ENCODE measurements at regions not wholly inside any gene's neighbourhood (a gene's known extent, or its start where the extent isn't known, plus 50 kb on each side); places are given as distances from the start of the nearest gene placed in this dataset.
"Not testable (repeated sequence)": the region's sequence is repeated elsewhere in the genome, so short reads cannot be mapped to it uniquely, and the experiment has no call there.

DNA sequence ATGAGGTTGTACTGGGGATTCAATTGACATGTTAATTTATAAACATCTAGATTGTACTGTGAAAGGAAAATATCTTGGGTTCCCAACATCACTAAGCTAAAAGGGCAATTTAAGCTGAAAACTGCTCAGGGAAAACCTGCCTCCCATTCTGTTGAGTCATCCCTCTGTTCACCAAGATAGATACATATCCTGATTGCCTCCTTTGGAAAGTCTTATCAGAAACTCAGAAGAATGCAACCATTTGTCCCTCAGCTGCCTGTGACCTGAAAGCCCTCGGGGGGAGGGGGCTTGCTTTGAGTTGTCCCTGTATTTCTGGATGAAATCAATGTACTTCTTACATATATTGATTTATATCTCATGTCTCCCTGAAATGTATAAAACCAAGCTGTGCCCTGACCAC, 187.0 kb upstream of the ETV3 start:
- DNase-seq (ENCODE audit: low spot score) = no peak

DNA sequence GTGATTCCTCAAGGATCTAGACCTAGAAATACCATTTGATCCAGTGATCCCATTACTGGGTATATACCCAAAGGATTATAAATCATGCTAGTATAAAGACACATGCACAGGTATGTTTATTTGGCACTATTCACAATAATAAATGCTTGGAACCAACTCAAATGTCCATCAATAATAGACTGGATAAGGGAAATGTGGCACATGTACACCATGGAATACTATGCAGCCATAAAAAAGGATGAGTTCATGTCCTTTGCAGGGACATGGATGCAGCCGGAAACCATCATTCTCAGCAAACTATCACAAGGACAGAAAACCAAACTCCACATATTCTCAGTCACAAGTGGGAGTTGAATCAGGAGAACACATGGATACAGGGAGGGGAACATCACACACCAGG, 183.8 kb upstream of the ETV3 start:
- not testable (repeated sequence) for DNase-seq (ENCODE audit: low spot score)

DNA sequence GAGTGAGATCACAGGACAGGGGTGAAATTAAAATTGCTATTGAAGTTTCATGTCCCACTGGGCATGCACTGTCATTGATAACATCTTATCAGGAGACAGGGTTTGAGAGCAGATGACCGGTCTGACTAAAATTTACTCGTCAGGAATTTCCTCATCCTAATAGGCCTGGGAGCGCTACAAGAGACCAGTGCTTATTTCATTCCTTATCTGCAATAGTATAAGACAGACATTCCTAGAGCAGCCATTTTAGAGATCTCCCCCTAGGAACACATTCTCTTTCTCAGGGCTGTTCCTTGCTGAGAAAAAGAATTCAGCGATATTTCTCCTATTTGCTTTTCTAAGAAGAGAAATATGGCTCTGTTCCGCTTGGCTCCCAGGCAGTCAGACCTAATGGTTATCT, 181.4 kb upstream of the ETV3 start:
- DNase-seq (ENCODE audit: low spot score) = no peak

DNA sequence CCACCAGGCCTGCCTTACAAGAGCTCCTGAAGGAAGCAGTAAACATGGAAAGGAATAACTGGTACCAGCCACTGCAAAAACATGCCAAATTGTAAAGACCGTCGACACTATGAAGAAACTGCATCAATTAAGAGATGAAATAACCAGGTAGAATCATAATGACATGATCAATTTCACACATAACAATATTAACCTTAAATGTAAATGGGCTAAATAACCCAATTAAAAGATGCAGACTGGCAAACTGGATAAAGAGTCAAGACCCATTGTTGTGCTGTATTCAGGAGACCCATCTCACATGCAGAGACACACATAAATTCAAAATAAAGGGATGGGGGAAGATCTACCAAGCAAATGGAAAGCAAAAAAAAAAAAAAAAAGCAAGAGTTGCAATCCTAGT, 179.0 kb upstream of the ETV3 start:
- not testable (repeated sequence) for DNase-seq (ENCODE audit: low spot score)

DNA sequence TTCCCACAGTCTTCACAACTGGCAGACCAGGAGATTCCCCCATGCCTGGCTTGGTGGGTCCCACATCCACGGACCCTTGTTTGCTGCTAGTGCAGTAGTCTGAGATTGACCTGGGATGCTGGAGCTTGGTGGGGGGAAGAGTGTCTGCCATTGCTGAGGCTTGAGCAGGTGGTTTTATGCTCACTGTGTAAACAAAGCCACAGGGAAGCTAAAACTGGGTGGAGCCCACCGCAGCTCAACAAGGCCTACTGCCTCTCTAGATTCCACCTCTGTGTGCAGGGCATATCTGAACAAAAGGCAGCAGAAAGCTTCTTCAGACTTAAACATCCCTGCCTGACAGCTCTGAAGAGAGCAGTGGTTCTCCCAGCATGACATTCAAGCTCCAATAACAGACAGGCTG, 177.3 kb upstream of the ETV3 start:
- no peak for DNase-seq (ENCODE audit: low spot score)

DNA sequence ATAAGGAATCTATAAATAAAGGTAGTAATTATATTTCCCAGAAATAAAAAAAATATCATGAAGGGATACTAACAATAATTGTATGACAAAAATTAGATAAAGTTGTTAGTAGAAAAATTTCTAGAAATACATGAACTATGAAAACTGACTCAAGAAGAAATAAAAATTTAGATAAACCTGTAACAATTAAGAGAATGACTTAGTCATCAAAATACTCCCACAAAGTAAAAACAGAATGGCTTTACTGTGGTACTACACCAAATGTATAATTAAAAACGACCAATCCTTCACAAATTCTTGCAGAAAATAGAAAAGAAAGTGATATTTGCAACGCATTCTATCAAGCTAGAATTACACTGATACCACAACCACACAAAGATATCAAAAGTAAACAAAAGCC, 176.2 kb upstream of the ETV3 start:
- no peak for DNase-seq (ENCODE audit: low spot score)

DNA sequence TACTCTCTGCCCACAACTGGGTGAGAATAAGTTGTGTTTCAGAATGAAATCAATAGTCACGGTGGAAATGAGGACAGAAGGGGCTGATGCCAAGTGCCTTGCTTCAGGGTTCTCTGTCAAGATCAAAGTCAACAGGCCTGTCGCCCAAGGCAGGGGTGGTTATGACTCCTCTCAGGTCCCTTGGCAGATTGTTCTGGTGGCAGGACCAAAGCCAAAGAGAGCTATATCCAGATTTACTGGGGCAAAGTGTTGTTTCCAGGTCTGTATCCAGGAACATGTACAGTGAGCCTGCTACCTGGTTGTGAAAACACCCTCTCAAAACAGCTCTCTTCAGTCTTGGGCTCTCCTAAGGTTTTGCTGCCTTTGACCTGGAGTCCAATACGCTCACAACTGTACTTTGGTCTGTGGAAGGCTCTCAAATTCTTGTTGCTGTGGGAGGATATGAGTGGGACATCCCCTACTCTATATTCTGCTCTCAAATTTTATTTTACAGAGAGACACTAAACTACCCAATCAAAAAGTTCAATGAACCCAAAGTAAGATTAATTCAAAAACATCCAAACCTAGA, 175.1 kb upstream of the ETV3 start:
- no peak for DNase-seq (ENCODE audit: low spot score)

DNA sequence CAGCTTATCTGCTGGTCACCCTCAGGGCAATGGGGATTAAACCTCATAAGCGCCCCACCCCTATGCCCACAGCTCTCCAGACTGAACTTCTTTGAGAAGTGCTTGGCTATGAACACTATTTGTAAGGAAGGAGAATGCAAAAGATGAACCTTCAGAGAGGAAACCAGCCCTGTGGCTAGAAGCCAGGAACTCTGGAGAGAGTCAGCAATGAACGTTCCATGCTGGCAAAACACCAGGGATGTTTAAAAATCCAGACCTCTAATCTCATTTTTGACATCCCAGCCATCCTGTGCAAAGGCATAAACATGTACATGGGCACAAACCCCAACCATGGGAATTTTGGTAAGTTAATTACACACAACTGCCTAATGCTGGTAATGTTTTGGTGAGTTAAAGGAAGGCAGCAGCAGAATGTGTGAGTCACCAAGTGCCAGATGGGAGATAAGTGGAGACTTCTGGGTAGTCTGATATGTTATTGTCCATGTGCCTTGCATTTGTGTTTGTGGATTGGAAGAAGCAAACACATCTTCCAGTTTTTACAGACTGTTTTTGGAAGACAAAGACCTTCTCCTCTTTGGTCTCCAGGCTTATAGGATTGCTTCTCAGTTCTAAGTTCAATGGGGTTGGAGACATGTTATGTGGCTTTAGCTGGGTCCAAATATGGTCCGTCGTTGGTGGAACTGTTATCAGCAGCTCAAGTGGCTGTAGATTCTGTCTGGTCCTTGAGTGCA, 174.1 kb upstream of the ETV3 start:
- DNase-seq (ENCODE audit: low spot score) = no peak

DNA sequence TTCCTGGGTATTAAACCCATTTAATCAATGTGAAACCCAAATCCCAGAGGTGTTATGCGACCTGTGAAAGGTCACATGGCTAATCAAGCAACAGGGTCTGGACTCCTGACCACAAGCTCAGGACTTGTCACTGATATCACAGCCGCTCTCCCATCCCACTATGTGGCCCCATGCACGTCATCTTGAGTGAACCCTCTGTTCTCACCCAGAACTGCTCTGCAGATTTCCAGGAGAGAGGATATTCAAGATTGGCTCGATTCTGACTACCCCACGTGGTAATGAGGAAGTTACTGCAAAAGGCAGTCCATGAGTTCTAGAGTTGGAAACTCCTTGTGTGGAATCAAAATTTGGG, 173.5 kb upstream of the ETV3 start:
- DNase-seq (ENCODE audit: low spot score) = no peak

DNA sequence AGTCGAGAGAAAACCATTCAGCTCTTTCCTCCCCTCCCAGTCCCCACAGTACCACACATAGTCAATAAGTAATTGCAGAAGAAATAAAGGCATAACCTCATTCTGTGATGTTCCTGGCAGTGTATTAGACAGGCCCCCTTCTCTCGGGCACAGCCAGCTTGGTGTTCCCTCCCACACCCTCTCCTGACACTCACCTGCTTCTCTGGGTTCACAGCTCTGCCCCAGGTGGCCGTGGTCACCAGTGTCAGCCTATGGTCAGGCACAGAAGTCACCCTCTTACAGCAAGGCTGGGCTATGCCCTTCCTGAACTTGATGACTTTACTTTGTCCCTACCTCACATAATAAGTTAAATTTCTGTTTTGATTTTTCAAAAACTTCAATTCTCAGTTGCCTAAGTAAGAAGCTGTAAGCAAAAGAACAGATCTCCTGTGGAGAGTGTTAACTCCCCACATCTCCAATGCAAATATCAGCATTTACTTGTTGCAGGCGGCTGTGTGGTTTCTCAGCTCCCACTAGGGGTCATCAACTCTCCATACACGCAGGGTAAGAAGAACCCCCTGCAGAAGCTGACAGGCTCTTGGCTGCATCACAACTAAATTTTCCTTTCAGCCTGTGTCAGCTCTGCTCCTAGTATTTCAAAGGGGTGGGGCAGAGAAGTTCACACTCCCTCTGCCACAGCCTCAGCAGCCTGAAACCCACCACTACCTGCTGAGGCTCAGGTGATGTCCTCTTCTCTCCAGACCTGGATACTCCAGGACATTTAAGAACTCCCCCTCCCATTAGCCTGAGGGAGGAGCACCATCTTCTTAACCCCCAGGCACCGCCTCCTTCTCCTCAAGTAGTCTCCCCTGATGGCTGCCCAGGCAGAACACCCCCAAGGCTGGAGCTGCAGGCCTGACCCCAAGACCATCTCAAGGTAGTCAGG, 172.9 kb upstream of the ETV3 start:
- DNase-seq (ENCODE audit: low spot score) = peak; percentile 12

DNA sequence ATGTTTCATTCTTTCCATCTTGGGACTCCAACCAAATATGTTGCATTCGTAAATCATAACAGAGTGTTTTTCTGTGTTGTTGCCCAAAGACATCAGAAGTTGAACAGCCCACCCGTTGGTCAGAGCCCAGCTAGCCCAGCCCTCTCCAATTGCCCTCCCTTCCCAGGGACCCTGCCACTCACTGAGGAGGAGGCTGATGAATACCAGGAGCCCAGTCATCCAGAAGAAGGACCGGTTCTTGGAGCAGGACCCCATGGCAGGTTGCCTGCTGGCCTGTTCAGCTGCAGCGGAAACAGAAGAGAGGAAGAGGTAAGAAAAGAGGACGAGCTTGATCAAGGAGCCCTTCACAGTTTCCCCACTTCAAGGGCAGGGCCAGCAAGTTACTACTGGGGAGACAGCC, 172.2 kb upstream of the ETV3 start:
- DNase-seq (ENCODE audit: low spot score) = no peak

DNA sequence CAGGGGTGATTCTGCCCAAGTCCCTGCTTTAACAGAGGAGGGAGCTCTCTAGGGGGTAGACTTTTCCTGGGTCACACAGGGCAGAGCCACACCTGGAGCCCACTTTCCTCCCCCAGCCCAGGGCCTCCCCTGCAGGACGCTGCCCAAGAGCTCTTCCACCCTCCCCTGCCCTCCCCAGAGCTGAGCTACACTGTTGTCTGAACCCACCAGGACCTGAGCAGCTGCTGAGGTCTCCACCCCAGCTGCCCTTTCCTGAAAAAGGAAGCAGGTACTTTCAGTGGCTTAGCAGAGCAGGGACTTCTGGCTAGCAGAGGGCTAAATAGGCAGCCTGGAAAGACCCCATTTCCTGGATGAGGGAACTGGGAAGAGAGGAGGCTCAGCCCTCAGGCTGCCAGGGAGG, 169.3 kb upstream of the ETV3 start:
- no peak for DNase-seq (ENCODE audit: low spot score)

DNA sequence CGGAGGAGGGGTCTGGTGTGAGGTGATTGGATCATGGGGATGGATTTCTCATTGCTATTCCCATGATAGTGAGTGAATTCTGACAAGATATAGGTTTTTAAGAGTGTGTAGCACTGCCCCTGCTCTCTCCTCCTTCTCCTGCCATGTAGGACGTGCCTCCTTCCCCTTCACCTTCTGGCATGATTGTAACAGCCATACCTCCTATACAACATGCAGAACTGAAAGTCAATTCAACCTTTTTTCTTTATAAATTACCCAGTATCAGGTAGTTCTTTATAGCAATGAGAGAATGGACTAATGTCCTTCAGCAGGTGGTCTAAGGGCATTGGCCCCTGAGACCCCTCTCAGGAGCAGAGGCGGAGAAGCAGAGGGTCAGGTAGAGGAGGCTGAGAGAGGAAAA, 168.7 kb upstream of the ETV3 start:
- DNase-seq (ENCODE audit: low spot score) = no peak

DNA sequence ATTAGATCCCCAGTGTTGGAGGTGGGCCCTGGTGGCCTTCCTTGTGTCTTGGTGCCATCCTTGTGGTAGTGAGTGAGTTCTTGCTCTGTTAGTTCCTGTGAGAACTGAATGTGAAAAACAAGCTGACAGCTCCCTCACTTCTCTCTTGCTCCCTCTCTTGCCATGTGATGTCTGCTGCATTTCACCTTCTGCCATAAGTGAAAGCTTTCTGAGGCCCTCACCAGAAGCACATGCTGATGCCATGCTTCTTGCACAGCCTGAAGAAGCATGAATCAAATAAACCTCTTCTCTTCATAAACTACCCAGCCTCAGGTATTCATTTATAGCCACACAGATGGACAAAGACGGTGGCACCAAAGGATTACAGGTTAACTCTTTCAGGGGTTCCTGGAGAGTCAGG, 166.1 kb upstream of the ETV3 start:
- DNase-seq (ENCODE audit: low spot score) = no peak

DNA sequence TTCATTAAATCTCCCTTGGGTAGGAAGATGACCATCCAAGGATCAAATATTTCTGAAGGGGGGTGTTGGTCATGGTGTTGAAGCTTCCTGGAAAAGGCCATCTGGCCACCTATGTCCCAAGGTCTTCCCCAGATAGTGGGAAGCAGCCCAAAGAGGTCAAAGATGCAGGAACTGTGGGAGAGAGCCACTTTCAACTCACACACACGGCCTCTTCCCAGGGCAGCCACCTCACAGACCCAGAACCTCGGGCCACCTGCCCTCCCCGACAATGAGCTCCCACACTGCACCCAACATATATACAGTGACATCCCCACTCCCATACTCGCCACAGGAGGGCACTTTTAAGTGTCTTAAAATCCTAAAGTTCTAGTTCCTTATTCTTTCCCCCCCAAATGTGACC, 164.5 kb upstream of the ETV3 start:
- DNase-seq (ENCODE audit: low spot score) = no peak

DNA sequence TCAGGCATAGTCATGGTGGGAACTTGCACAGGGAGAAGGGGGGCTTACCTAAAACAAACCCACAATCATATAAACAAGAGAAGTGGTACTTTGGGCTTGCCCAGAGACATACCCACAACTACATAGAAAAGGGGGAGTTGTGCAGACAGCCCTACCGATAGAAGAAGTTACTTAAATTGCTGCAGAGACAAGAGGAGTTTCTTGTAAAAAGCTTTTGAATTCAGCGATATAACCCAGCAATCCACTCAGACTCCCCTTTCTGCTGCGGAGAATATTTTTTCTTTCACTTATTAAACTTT, 164.0 kb upstream of the ETV3 start:
- DNase-seq (ENCODE audit: low spot score) = no peak

DNA sequence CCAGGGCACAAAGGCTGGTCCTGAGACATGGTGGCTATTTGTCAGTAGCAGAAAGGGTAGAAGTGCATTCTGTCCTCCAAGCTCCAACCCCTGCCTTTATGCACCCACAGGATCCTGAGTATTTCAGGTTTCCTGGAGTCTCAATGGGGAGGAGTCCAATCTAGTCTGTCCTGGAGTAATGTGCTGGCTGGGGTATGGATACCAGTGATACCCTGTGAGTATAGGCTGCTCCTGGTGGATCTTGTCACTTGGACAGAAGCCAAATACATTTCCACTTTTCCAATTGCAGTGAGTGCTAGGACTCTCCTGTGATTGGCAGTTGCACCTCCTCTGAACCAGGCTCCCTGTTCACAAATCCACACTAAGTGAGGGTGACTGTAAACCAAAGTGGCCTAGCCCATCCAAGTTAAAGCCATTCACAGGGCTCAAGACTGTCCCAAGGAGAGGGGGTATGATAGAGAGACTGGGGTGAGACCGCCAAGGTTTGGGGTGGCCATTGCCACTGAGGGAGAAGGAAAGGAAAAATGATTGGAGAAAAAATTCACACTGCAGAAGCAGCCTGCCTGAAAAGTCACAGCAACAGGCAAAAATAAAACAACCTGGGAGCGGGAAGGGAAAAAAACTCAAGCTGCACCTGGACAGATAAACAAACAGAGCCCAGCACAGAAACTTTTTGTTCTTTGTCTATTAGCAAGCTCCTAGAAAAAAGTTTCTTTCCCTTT, 163.4 kb upstream of the ETV3 start:
- DNase-seq (ENCODE audit: low spot score) = no peak

DNA sequence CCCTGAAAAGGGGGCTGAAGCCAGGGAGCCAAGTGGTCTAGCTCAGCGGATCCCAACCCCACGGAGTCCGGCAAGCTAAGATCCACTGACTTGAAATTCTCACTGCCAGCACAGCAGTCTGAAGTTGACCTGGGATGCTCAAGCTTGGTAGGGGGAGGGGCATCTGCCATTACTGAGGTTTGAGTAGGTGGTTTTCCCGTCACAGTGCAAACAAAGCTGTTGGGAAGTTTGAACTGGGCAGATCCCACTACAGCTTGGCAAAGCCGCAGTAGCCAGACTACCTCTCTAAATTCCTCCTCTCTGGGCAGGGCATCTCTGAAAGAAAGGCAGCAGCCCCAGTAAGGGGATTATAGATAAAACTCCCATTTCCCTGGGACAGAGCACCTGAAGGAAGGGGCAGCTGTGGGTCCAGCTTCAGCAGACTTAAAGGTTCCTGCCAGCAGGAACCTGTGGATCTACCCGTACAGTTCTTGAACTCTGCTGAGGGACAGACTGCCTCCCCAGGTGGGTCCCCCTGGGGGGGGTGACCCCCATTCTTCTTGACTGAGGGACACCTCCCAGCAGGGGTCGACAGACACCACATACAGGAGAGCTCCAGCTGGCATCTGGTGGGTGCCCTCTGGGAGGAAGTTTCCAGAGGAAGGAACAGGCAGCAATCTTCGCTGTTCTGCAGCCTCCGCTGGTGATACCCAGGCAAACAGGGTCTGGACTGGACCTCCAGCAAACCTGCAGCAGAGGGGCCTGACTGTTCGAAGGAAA, 156.4 kb upstream of the ETV3 start:
- DNase-seq (ENCODE audit: low spot score) = not testable (repeated sequence)

DNA sequence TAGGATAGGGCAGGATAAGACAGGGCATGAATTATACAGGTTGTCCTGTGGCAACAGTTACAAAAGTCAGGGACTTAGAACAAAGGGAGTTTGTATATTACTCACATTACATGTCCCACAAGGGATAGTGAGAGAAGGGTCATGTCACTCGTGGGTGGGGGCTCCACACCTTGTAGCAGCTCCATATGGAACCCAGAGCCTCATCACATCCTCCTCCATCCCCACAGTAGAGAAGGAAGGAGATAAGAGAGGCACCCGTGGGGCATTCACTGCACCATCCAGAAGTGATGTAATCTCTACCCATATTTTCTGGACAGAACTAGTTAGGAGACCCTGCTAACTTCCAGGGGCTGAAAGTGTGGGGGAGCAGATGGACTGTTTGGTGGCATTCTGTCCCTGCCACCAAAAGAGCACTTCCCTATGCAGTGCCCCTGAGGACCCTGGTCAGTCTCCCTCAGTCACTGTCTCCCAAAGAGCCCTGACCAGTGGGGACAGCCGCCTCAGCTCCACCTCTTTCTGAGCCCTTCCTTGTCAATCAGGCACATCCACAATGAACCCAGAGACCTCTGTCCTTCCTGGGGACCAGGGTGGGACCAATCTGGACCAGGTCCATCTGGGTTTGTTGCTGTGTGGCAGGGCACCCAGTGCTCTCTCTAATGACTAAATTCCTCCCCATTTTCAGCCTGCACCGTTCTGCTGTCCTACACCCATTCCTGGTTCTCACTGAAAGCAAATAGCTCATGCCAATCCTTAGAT, 154.8 kb upstream of the ETV3 start:
- no peak for DNase-seq (ENCODE audit: low spot score)

DNA sequence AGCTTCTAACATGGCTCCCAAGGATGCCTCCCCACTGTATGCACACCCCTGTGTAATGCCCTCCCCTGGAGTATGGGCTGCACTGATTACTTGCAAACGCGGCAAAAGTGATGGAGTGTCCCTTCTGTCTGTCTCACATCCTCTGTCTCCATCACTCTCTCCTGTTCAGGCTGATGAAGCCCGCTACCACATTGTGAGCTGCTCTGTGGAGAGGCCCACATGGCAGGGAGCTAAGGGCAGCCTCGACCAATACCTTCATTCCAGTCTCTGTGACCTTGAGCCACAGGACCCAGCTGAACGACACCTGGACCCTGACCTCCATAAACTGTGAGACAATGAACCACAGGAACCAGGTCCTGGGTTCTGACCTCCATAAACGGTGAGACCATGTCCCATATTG, 154.1 kb upstream of the ETV3 start:
- DNase-seq (ENCODE audit: low spot score) = no peak

DNA sequence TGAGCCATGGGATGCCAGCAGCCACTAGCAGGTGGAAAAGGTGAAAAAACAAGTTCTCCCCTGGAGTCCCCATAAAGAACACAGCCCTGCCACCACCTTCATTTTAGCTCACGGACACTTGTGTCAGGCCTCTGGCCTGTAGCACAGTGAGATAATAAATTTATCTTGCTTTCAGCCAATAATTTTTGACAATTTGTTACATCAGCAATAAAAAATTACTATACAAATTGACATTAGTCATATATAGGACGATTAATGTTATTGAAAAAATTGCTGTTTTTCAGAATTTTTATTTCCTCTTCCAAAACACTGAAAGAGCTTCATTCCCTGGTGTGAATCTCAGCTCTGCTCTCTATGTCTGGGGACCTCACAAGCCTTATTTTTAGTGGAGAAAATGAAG, 152.9 kb upstream of the ETV3 start:
- DNase-seq (ENCODE audit: low spot score) = no peak

All from kidney tubule cell (primary cell).